Fibroblast of lung (primary cell): ENCODE measurements at regions not wholly inside any gene's neighbourhood (a gene's known extent, or its start where the extent isn't known, plus 50 kb on each side); places are given as distances from the start of the nearest gene placed in this dataset.

ENCODE experiments used
- DNase-seq, 2 donors: peaks; one replicate each; pipeline versions ENCODE4 v3.0.0 to v3.0.0-alpha.2; 2010; ENCODE audit warnings: low read depth in 2 of 2
- H2AFZ ChIP-seq: 2 replicates; pipeline ENCODE4 v1.5.1; 2012; ENCODE audit warnings: low read length, control low read depth, inconsistent platforms
- H3K27ac ChIP-seq: 2 replicates; pipeline ENCODE4 v1.5.1; 2011; ENCODE audit warnings: low read length, control low read depth; ENCODE audit not compliant: insufficient read depth
- H3K27me3 ChIP-seq: 2 replicates; pipeline ENCODE4 v1.5.1; 2011; ENCODE audit warnings: mild to moderate bottlenecking, low read length; ENCODE audit not compliant: control insufficient read depth, insufficient read depth
- H3K36me3 ChIP-seq: 2 replicates; pipeline ENCODE4 v1.5.1; 2011; ENCODE audit warnings: low read length; ENCODE audit not compliant: control insufficient read depth, insufficient read depth
- H3K4me1 ChIP-seq: 2 replicates; pipeline ENCODE4 v1.5.1; 2011; ENCODE audit warnings: low read length; ENCODE audit not compliant: control insufficient read depth, insufficient read depth; ENCODE audit errors: extremely low read depth
- H3K4me2 ChIP-seq: 2 replicates; pipeline ENCODE4 v1.5.1; 2011; ENCODE audit warnings: low read length, control low read depth; ENCODE audit not compliant: insufficient read depth; ENCODE audit errors: extremely low read depth
- H3K4me3 ChIP-seq, 4 experiments: fragments of 200-600 bp in 1 of 4; sonication (generic) in 1 of 4; replicated peaks in 1 of 4; 2 replicates each; pipeline ENCODE4 v1.5.1; 2011 to 2016; ENCODE audit warnings: low read length in 4 of 4, low read depth in 3 of 4, mild to moderate bottlenecking in 3 of 4, control low read depth in 2 of 4, inconsistent platforms in 1 of 4, mixed read lengths in 1 of 4; ENCODE audit not compliant: insufficient read depth in 1 of 4; ENCODE audit errors: control extremely low read depth in 1 of 4
- H3K79me2 ChIP-seq: 2 replicates; pipeline ENCODE4 v1.5.1; 2012; ENCODE audit warnings: mild to moderate bottlenecking, low read length, inconsistent platforms; ENCODE audit not compliant: control insufficient read depth, insufficient read depth
- H3K9ac ChIP-seq: 2 replicates; pipeline ENCODE4 v1.5.1; 2011; ENCODE audit warnings: mild to moderate bottlenecking, low read length, control low read depth; ENCODE audit not compliant: insufficient read depth
- H3K9me3 ChIP-seq: 2 replicates; pipeline ENCODE4 v1.5.1; 2012; ENCODE audit warnings: low read depth, low read length; ENCODE audit not compliant: control insufficient read depth, insufficient read depth
- H4K20me1 ChIP-seq: 2 replicates; pipeline ENCODE4 v1.5.1; 2011; ENCODE audit warnings: low read length; ENCODE audit not compliant: control insufficient read depth, insufficient read depth; ENCODE audit errors: extremely low read depth
- CTCF ChIP-seq, 2 donors: IDR thresholded peaks in 1 of 2; conservative IDR thresholded peaks in 1 of 2; 1 replicate in 1 of 2; 2 replicates in 1 of 2; pipeline ENCODE4 v1.5.1; 2011 to 2012; ENCODE audit warnings: low read length in 2 of 2, control low read depth in 1 of 2, inconsistent platforms in 1 of 2, low read depth in 1 of 2, mild to moderate bottlenecking in 1 of 2
- EZH2 ChIP-seq: IDR thresholded peaks from 2 replicates; pipeline ENCODE4 v1.5.1; 2012; ENCODE audit warnings: low read length, control low read depth, mild to moderate bottlenecking; ENCODE audit errors: missing control alignments

GRCh38 chr10:31186225-31187000 lies 132.6 kb upstream of the ZEB1 start:
- H4K20me1 ChIP-seq: no peaks in the 10 kb centered on the region
- H3K4me3 ChIP-seq: no peak overlapping the region
- no peaks in the 10 kb centered on the region for H3K9me3 ChIP-seq
- peaks cover 3% of the 10 kb centered on the region for H3K4me1 ChIP-seq
- no peak overlapping the region for H3K27ac ChIP-seq
- peak in 1 of 2 donors; percentile 39 for DNase-seq
- H3K4me2 ChIP-seq: no peak overlapping the region
- no peaks in the 10 kb centered on the region for H3K36me3 ChIP-seq
- no peak overlapping the region for H2AFZ ChIP-seq
- TF ChIP-seq CTCF (conservative IDR thresholded peaks at IDR 0.05 in 1 of 2, IDR thresholded peaks at IDR 0.05 in 1 of 2; ENCODE audit: low read depth in 1 of 2, low read length in 2 of 2): no peak
- TF ChIP-seq EZH2: no peak
- H3K79me2 ChIP-seq: no peaks in the 10 kb centered on the region
- H3K9ac ChIP-seq: no peak overlapping the region
- H3K27me3 ChIP-seq: no peaks in the 10 kb centered on the region

- no peak for DNase-seq
- TF ChIP-seq EZH2: no peak
- no peak for TF ChIP-seq CTCF (conservative IDR thresholded peaks at IDR 0.05 in 1 of 2, IDR thresholded peaks at IDR 0.05 in 1 of 2; ENCODE audit: low read depth in 1 of 2, low read length in 2 of 2)
- peaks cover 3% of the 10 kb centered on the region for H3K4me1 ChIP-seq
- no peaks in the 10 kb centered on the region for H3K36me3 ChIP-seq
- no peak overlapping the region for H3K4me3 ChIP-seq
- H3K27ac ChIP-seq: no peak overlapping the region
- H2AFZ ChIP-seq: no peak overlapping the region
- H3K9me3 ChIP-seq: no peaks in the 10 kb centered on the region
- H3K27me3 ChIP-seq: no peaks in the 10 kb centered on the region
- H3K9ac ChIP-seq: no peak overlapping the region
- no peak overlapping the region for H3K4me2 ChIP-seq
- no peaks in the 10 kb centered on the region for H4K20me1 ChIP-seq
- H3K79me2 ChIP-seq: no peaks in the 10 kb centered on the region
Measured at GRCh38 chr10:31187182-31187581, 131.8 kb upstream of the ZEB1 start.

- no peaks in the 10 kb centered on the region for H3K9me3 ChIP-seq
- DNase-seq: no peak
- H3K4me3 ChIP-seq: no peak overlapping the region
- TF ChIP-seq EZH2 (no peak), CTCF (conservative IDR thresholded peaks at IDR 0.05 in 1 of 2, IDR thresholded peaks at IDR 0.05 in 1 of 2; ENCODE audit: low read depth in 1 of 2, low read length in 2 of 2) (no peak)
- no peak overlapping the region for H3K4me2 ChIP-seq
- H2AFZ ChIP-seq: no peak overlapping the region
- no peak overlapping the region for H3K27ac ChIP-seq
- H3K27me3 ChIP-seq: no peaks in the 10 kb centered on the region
- H3K36me3 ChIP-seq: no peaks in the 10 kb centered on the region
- H3K9ac ChIP-seq: no peak overlapping the region
- no peaks in the 10 kb centered on the region for H3K79me2 ChIP-seq
- H4K20me1 ChIP-seq: no peaks in the 10 kb centered on the region
- H3K4me1 ChIP-seq: peaks cover 3% of the 10 kb centered on the region
Measured at GRCh38 chr10:31187607-31188210, 131.3 kb upstream of the ZEB1 start.
